Liver (tissue), 8 donors: ENCODE measurements at regions not wholly inside any gene's neighbourhood (a gene's known extent, or its start where the extent isn't known, plus 50 kb on each side); places are given as distances from the start of the nearest gene placed in this dataset.

Experiments used
- DNase-seq: peaks from one replicate; pipeline ENCODE4 v3.0.0-alpha.2; 2017; ENCODE audit warnings: low spot score
- H3K27ac ChIP-seq, 2 donors: one replicate each; pipeline ENCODE4 v1.7.0; 2013; ENCODE audit warnings: inconsistent platforms in 2 of 2, low read length in 2 of 2, control low read depth in 1 of 2, low read depth in 1 of 2, mild to moderate bottlenecking in 1 of 2
- H3K27me3 ChIP-seq, 4 donors: one replicate each; pipeline versions ENCODE4 v1.6.1 to v1.7.0; 2013; ENCODE audit warnings: low read length in 3 of 4, inconsistent platforms in 1 of 4, mild to moderate bottlenecking in 1 of 4, moderate library complexity in 1 of 4; ENCODE audit not compliant: control insufficient read depth in 4 of 4, insufficient read depth in 4 of 4
- H3K36me3 ChIP-seq, 4 donors: one replicate each; pipeline versions ENCODE4 v1.6.1 to v1.7.0; 2013; ENCODE audit warnings: low read length in 3 of 4, mild to moderate bottlenecking in 3 of 4, low read depth in 1 of 4, moderate library complexity in 1 of 4; ENCODE audit not compliant: control insufficient read depth in 4 of 4, insufficient read depth in 3 of 4
- H3K4me1 ChIP-seq, 4 donors: one replicate each; pipeline versions ENCODE4 v1.6.1 to v1.7.0; 2013; ENCODE audit warnings: low read length in 3 of 4, mild to moderate bottlenecking in 3 of 4, moderate library complexity in 1 of 4; ENCODE audit not compliant: control insufficient read depth in 4 of 4, insufficient read depth in 4 of 4
- H3K4me3 ChIP-seq, 3 donors: one replicate each; pipeline versions ENCODE4 v1.6.1 to v1.7.0; 2013; ENCODE audit warnings: low read length in 3 of 3, control low read depth in 1 of 3, low read depth in 1 of 3, mild to moderate bottlenecking in 1 of 3
- H3K9ac ChIP-seq, 2 donors: one replicate each; pipeline ENCODE4 v1.7.0; 2013; ENCODE audit warnings: low read length in 2 of 2, mild to moderate bottlenecking in 2 of 2, moderate library complexity in 2 of 2, control low read depth in 1 of 2, low read depth in 1 of 2
- H3K9me3 ChIP-seq, 4 donors: one replicate each; pipeline versions ENCODE4 v1.6.1 to v1.7.0; 2013; ENCODE audit warnings: low read length in 3 of 4; ENCODE audit not compliant: control insufficient read depth in 4 of 4
- ATF3 ChIP-seq: IDR thresholded peaks from 2 replicates; pipeline ENCODE4 v1.6.1; 2016; ENCODE audit warnings: antibody characterized with exemption
- CTCF ChIP-seq: fragments of 150-350 bp; IDR thresholded peaks from 2 replicates; pipeline ENCODE4 v1.5.1; 2017; ENCODE audit warnings: improper control_type of control experiment, low read depth, low read length; ENCODE audit not compliant: missing input control
- FOXA2 ChIP-seq: IDR thresholded peaks from 2 replicates; pipeline ENCODE4 v1.6.1; 2016; ENCODE audit warnings: antibody characterized with exemption
- HNF4G ChIP-seq: IDR thresholded peaks from 2 replicates; pipeline ENCODE4 v1.6.1; 2016; ENCODE audit warnings: antibody characterized with exemption
- MAX ChIP-seq: IDR thresholded peaks from 2 replicates; pipeline ENCODE4 v1.6.1; 2016; ENCODE audit warnings: antibody characterized with exemption
- NR2F2 ChIP-seq: IDR thresholded peaks from 2 replicates; pipeline ENCODE4 v1.6.1; 2016; ENCODE audit warnings: antibody characterized with exemption
- RAD21 ChIP-seq, 2 donors: IDR thresholded peaks; 2 replicates each; pipeline ENCODE4 v1.6.1; 2016; ENCODE audit warnings: antibody characterized with exemption in 2 of 2, mild to moderate bottlenecking in 2 of 2
- REST ChIP-seq: IDR thresholded peaks from 2 replicates; pipeline ENCODE4 v1.6.1; 2016; ENCODE audit warnings: antibody characterized with exemption, mild to moderate bottlenecking
- TAF1 ChIP-seq: conservative IDR thresholded peaks from 2 replicates; pipeline ENCODE4 v1.6.1; 2016; ENCODE audit warnings: antibody characterized with exemption, mild to moderate bottlenecking
- WGBS: extraction: QIAGEN DNeasy Blood & Tissue Kit; methylation state at CpG from one replicate; pipeline ENCODE4 v1.1.7; 2013; 5-methylcytosine and 5-hydroxymethylcytosine counted together
- donor health status: healthy.
- donor health status: healthy.
- donor health status: healthy.
- donor health status: healthy.
- donor health status: healthy.

GRCh38 chr2:6073191-6074088, 381.3 kb downstream of the SOX11 start (continued):
- no peak for TF ChIP-seq CTCF

GRCh38 chr2:6074089-6074643, 382.0 kb downstream of the SOX11 start:
- DNase-seq, result no peak
- 75% methylated on average over 9 of the region's 9 CpGs for WGBS
- Histone ChIP-seq H3K9ac (no peak overlapping the region), H3K36me3 (no peaks in the 10 kb centered on the region), H3K27ac (no peak overlapping the region), H3K4me1 (no peaks in the 10 kb centered on the region), H3K4me3 (no peak overlapping the region), H3K27me3 (peaks cover 0 to 3% (median 0%) of the 10 kb centered on the region in 4 donors), H3K9me3 (no peaks in the 10 kb centered on the region)
- TF ChIP-seq ATF3 (no peak), NR2F2 (no peak), FOXA2 (no peak)

GRCh38 chr2:6077585-6077984, 385.4 kb downstream of the SOX11 start:
- TF ChIP-seq TAF1, result no peak
- Histone ChIP-seq H3K4me1 (no peaks in the 10 kb centered on the region), H3K9ac (no peak overlapping the region), H3K9me3 (no peaks in the 10 kb centered on the region), H3K4me3 (no peak overlapping the region), H3K36me3 (no peaks in the 10 kb centered on the region), H3K27me3 (peaks cover 0 to 3% (median 0%) of the 10 kb centered on the region in 4 donors), H3K27ac (no peak overlapping the region)
- 55% methylated on average over 2 of the region's 2 CpGs for WGBS
- DNase-seq, result no peak

GRCh38 chr2:6078414-6078813, 386.2 kb downstream of the SOX11 start:
- Histone ChIP-seq H3K36me3 (no peaks in the 10 kb centered on the region), H3K9ac (no peak overlapping the region), H3K9me3 (no peaks in the 10 kb centered on the region), H3K4me1 (no peaks in the 10 kb centered on the region), H3K27ac (no peak overlapping the region), H3K4me3 (no peak overlapping the region), H3K27me3 (peaks cover 0 to 2% (median 0%) of the 10 kb centered on the region in 4 donors)
- 22% methylated on average over 3 of the region's 3 CpGs for WGBS
- DNase-seq, result no peak
- TF ChIP-seq REST (peak; percentile 88), HNF4G (no peak), MAX (no peak), FOXA2 (no peak), RAD21 (IDR thresholded peaks at IDR 0.05) (no peak), CTCF (no peak)
